ENCODE measurements at regions not wholly inside any gene's neighbourhood (a gene's known extent, or its start where the extent isn't known, plus 50 kb on each side); places are given as distances from the start of the nearest gene placed in this dataset.
"Not testable (repeated sequence)": the region's sequence is repeated elsewhere in the genome, so short reads cannot be mapped to it uniquely, and the experiment has no call there.

DNA sequence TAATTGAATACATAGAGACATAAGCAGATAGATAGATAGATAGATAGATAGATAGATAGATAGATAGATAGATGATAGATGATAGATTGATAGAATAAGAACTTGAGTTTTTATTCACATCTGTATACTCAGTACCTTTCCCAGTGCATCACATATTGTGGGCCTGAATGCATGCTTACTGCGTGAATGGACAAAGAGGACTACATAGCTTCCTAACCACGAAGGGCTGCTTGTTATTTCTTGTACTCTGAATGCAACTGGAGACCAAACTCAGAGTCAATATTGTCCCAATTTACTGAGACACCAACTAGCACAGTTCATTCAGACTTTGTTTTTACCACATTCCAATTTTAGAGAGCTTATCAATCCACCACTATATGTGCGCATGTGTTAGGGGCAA is 422.9 kb upstream of the GRM7 start:
- no peak for DNase-seq (ENCODE audit: extremely low read depth in 1 of 11, low read depth in 9 of 11, low spot score in 4 of 11)

DNA sequence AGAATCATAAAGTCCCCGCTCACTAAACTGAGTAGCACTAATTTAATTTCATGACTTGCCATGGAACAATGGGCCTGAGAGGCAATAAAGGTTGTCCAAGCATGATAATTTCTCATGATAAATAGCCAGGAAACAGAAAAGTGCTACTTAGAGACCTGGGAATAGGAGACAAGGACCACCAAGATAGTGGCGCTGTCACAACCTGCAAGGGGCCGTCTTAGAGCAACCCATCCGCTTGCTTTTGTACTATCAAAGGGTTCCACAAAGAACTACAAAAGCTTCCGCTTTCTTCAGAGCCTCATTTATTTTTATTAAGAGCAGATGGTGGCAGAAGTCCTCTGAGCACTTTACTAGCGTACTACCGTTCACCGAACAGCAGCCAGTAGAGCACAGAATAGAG is 421.7 kb upstream of the GRM7 start:
- peak in 1 of 11 donors; percentile 1 for DNase-seq (ENCODE audit: extremely low read depth in 1 of 11, low read depth in 9 of 11, low spot score in 4 of 11)

DNA sequence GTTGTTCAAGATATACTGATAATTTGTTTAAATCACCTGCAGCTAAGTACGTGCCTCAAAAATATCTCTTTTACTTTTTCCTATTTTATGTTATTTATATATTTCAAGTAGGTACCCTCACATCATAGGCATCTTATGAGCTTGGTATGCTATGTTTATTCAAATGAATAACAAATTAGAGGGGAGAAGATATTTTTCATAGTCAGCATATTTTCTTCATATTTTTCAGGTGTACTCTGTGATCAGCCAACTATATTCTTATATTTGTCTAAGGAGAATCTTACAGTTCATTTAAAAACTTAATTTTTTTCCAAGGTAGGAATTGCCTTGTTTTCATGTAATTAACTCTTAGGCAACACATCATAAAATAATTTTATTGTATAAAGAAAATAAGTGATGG is 421.1 kb upstream of the GRM7 start:
- no peak for DNase-seq (ENCODE audit: extremely low read depth in 1 of 11, low read depth in 9 of 11, low spot score in 4 of 11)

DNA sequence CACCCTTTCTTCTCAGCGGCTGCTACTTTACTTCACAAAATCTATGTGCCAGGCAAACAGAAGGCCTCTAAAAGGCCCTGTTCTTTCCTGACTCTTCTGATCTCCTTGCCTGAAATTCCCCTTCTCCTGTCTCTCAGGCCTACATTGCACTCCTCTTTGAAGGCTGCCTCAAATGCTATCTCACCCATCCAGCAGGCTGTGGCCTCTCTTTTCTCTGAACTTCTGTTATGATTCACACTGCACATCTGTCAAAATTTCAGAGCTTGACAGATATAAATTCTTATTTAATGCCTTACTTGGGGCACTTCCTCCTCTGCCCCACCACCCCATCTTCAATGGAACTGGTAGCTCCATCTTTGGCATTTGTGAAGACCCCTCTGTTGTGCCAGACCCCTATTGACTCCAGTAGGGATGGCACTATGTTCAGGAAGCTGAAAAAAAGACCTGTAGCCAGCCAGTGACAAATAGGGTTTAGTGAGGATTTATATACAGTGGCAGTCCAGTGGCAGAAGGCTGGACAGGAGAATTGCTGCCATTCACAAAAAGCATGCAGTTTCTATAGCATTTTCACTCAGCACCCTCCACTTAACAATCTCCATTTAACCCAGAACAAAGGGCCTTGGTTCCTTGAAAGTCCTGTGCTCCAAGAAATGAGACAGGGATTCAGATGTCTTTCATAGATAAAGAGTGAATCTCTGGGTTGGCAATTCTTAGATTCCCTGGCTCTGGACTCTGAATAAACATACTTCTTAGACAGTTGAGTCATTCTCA is 415.8 kb upstream of the GRM7 start:
- DNase-seq (ENCODE audit: extremely low read depth in 1 of 11, low read depth in 9 of 11, low spot score in 4 of 11), result no peak

DNA sequence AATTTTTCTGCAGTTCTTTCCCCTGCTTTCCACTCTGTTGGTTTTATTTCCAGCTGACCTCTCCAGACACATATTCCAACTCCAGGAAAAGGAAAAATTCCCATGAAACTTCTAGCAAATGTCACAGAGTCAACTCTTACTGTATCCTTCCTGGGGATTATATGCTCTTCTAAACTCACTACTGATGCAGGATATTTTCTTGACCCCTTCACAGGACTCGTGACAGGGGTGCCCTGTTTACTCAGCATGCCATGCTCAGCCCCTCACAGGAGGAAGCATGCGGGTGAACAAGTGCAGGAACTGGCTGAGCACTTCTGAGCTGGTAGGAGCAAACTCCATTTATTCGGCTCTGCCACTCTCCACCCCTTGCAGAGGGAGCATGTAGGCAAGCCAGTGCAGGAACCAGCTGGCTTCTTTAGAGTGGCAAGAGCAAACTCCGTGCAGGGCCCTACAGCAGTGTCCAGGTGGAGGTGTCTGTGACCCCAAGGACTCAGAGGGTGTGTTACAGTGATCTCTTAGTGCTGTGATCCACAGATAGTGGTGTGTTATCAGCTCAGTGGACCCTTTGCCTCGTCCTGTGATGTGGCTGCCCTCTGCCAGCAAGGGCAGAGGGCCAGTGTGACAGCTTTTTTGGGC is 413.6 kb upstream of the GRM7 start:
- DNase-seq (ENCODE audit: extremely low read depth in 1 of 11, low read depth in 9 of 11, low spot score in 4 of 11), result no peak

DNA sequence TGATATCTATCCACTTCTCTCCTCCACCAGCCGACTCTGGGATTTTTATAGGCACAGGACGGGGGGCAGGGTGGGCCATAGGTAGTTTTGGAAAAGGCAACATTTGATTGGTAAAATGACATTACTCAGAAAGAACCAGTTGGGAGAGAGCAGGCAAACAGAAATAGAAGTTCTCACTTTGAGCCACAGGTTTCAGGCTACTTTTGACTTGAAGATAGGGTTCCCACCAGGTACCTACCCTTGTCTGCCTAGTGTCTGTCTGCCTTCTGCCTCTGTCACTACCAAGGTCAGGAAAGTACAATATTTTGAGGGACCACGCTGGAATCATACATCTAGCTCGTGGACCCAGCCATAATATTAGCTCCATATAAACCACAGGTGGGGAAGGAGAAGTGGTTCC is 412.9 kb upstream of the GRM7 start:
- no peak for DNase-seq (ENCODE audit: extremely low read depth in 1 of 11, low read depth in 9 of 11, low spot score in 4 of 11)

DNA sequence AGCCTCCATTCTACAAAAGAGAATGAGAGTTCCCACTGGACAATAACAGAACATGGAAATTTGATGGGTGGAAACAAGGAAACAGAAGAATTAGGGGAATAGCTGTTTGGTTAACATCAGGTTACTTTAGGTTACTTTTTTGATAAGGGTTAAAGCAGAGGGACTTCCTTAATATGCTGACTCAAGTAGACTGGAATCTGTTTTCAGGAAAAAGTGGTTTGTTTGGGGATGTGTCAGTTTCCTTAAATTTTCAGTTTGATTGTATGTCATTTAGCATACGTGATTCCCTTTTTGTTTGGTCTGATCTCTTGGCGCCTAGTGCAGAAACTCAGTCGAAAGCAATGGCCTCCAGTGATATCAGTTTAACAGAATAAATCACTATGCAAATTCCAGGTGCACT is 411.8 kb upstream of the GRM7 start:
- no peak for DNase-seq (ENCODE audit: extremely low read depth in 1 of 11, low read depth in 9 of 11, low spot score in 4 of 11)

DNA sequence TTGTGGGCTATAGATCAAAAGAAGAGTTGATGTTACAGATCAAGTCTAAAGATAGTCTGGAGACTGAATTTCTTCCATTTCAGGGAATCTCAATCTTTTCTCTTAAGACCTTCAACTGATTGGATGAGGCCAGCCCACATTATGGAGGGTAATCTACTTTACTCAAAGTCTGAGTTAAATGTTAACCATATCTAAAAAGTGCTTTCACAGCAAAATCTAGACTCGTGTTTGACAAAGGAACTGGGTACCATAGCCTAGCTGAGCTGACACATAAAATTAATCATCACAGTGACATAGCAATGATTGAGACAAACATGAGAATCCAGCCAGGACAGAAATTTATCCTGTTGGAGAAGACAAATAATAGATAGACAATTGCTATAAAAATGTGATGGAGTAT is 407.9 kb upstream of the GRM7 start:
- DNase-seq (ENCODE audit: extremely low read depth in 1 of 11, low read depth in 9 of 11, low spot score in 4 of 11), result no peak

DNA sequence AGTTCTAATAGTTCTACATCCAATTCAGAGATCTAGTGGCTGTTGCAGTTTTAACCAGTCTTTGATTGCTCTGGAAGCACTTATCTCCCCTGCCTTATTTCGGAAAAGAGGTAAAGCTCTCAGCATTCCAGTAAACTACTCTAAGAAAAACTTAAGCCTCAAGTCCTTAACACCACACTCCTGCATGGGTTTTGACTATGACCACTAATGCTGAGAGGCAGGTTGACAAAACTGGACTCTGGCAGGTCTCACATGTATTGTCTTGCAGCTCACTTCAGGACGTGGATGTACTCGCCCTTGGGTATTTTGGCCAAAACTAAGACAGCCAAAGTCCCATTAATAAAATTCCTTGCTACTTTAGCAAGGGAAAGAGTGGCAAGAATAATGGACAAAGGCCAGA is 405.9 kb upstream of the GRM7 start:
- no peak for DNase-seq (ENCODE audit: extremely low read depth in 1 of 11, low read depth in 9 of 11, low spot score in 4 of 11)

DNA sequence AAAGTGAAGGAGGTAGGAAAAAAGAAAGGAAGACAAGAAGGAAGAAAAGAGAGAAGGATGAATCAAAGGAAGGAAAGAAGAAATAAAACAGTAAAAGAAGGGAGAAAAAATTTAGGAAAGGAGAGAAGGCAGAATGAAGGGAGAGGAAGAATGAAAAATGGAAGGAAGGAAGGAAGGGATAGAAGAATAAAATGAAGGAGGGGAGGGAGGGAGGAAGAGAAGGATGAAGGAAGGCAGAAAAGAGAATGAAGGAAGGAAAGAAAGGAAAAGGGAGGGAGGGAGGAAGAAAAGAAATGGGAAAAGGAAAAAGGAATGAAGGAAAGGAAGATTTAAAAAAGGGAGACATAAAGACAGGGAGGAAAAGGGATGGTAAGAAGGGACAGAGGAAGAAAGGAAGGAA is 393.7 kb upstream of the GRM7 start:
- no peak for DNase-seq (ENCODE audit: extremely low read depth in 1 of 11, low read depth in 9 of 11, low spot score in 4 of 11)

DNA sequence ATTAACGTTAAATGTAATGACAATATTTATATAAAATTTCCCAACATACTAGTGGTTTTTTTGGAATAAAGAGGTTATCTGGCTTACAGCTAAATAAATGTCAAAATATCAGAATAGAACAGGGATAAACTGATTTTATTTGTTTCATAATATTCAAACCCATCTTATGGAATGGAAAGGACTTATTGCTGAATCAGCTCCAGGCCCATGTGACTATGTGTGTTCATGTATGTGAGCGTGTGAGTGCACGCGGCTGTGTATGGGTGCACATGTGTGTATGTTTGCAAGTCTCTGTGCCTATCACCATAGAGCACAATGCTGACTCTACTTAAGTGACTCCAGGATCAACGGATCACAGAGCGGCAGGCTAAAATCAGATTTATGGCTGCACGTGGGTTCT is 392.3 kb upstream of the GRM7 start:
- DNase-seq (ENCODE audit: extremely low read depth in 1 of 11, low read depth in 9 of 11, low spot score in 4 of 11), result no peak

DNA sequence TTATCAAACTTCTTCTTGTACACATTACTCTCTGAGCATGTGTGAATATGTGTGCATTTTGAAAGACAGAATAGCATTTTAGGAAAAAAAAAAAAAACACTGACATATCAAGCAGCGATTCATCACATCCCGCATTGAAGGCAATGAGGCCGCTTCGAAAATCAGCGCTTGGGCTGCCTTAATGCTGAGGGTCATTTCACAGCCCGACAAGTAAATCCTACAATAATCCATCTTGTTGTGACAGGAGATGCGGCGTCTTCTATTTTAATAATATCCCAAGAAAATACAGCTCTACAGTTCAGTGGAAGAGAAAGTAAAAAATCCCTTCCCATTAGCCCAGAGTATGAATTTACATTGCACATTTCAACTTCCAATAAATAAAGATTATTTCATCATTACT is 389.2 kb upstream of the GRM7 start:
- no peak for DNase-seq (ENCODE audit: extremely low read depth in 1 of 11, low read depth in 9 of 11, low spot score in 4 of 11)

DNA sequence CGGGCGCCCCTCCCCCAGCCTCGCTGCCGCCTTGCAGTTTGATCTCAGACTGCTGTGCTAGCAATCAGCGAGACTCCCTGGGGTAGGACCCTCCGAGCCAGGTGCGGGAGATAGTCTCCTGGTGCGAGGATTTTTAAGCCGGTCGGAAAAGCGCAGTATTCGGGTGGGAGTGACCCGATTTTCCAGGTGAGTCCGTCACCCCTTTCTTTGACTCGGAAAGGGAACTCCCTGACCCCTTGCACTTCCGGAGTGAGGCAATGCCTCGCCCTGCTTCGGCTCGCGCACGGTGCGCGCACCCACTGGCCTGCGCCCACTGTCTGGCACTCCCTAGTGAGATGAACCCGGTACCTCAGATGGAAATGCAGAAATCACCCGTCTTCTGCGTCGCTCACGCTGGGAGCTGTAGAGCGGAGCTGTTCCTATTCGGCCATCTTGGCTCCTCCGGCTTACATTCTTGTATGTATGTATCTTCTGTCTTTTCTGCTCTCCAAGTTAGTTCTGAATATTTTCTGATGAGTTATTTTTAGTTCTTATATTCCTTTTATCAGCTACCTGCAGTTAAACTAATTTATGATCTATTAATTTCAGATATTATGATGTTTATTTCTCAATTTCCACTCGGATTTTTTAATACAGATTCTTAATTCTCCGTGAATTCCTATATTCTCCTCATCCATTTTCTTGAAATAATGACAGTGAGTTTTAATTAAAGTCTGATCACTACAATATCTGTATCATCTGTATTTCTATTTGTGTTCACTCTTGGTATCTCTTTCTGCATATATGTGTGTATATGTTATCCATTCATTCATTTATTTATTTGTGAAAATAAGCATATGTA is 370.2 kb upstream of the GRM7 start:
- DNase-seq (ENCODE audit: extremely low read depth in 1 of 11, low read depth in 9 of 11, low spot score in 4 of 11), result not testable (repeated sequence)

DNA sequence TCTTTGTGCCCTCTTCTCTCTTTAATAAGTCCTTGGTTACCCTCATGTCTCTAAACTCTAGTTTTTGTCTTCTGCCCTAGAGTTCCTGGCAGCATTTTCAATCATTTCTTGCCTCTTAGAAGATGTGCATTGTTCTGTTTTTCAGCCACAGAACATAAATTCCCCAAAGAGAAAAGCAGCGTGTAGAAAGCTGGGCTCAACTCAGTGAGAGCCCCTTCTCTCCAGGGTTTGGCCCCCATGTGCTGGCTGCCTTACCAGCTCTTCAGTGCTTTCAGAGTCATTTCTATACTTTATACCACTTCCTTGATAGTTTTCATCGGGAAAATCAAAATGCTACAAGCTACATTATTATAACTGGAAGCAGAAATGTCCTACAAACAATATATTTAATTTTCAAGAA is 369.1 kb upstream of the GRM7 start:
- no peak for DNase-seq (ENCODE audit: extremely low read depth in 1 of 11, low read depth in 9 of 11, low spot score in 4 of 11)

DNA sequence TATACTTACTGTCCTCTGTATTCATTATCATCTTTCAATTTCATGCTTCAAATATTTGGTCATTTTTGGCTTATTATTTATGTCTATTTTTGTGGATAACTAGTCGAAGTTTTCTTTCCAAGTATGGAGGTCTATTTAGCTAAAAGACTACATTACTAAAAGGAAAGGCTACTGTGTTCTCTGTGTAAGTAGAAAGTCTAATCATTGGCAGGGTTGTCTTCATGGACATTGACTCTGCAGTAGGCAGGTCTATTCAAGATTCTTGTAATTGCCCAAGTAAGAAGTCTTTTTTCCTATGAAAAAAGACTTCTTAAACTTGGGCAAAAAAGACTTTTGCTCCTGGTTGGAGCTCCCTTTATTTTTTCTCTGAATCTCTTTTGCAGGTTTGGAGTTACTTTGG is 368.6 kb upstream of the GRM7 start:
- no peak for DNase-seq (ENCODE audit: extremely low read depth in 1 of 11, low read depth in 9 of 11, low spot score in 4 of 11)

DNA sequence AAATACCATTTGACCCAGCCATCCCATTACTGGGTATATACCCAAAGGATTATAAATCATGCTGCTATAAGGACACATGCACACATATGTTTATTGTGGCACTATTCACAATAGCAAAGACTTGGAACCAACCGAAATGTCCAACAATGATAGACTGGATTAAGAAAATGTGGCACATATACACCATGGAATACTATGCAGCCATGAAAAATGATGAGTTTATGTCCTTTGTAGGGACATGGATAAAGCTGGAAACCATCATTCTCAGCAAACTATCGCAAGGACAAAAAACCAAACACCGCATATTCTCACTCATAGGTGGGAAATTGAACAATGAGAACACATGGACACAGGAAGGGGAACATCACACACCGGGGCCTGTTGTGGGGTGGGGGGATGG is 362.0 kb upstream of the GRM7 start:
- not testable (repeated sequence) for DNase-seq (ENCODE audit: extremely low read depth in 1 of 11, low read depth in 9 of 11, low spot score in 4 of 11)

DNA sequence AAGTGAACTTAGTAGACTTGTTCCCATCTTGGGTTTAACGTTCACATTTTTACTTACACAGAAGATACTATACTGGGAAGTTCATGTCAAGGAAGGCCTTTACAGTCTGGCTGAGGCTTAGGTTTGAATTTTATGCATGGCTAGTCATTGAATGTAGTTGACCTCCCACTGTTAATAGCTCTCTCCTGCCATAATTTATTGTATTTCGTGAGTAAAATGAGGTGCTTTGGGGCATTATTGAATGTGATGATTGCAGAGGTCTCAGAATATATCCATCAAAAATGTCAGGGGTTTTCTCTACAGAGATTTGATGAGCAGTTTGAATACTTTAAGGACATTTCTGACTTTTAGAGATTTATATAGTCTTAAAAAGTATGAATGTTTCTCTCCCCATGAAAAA is 356.6 kb upstream of the GRM7 start:
- DNase-seq (ENCODE audit: extremely low read depth in 1 of 11, low read depth in 9 of 11, low spot score in 4 of 11), result peak in 3 of 11 donors; percentile 2 to 12 (median 4)

DNA sequence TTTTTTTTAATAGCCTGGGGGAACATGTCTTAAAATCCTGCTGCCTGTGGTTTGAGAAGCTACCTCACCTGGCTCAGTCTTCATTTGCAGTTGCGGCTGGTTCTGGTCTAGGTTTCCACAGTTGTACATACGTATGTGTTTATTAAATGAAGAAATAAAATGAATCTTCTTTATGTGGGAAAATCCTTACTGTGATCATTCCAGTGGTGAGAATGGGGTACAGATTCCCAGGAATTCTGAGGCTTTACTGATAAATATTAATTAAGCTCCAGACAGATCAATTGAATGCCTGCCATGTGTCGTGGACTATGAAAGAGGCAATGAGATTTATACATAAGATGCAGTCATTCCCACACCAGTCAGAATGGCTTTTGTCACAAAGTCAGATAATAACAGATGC is 356.1 kb upstream of the GRM7 start:
- no peak for DNase-seq (ENCODE audit: extremely low read depth in 1 of 11, low read depth in 9 of 11, low spot score in 4 of 11)

DNA sequence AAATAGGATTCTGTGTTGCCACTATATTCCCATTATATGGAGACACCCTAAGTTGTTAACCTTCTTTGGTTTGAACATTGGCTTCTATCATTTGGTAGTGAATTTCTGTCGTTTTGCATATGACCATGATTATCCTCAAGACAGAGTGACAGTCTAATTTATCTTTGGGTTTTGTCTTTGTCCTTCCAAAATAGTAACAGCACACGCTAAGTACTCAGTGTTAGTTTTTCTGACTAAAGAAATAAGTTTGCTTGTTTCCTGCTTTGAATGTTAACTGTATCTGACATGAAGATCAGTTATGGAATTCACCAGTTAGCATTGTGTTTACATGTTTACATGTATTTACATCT is 352.5 kb upstream of the GRM7 start:
- DNase-seq (ENCODE audit: extremely low read depth in 1 of 11, low read depth in 9 of 11, low spot score in 4 of 11), result no peak

DNA sequence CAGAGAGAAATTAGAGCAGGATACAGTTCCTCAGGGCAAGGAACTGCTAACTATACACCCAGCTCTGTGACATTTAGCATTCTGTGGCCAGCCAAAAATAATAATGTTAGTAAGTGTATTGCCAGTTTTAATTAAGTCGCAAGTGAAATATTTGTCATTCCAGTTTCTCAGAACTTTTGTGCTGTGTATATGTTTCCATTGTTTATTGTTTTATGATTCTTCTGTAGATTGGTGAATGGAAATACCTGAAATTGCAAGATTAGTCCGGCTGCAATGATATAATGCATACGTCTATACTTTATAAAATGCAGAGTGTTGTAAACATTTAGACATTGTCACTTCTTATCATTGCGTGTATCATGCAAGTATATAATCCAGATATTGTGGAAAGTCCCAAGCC is 351.3 kb upstream of the GRM7 start:
- DNase-seq (ENCODE audit: extremely low read depth in 1 of 11, low read depth in 9 of 11, low spot score in 4 of 11), result no peak

All from renal cortex interstitium (tissue), 11 donors.